AG04449 (cell line): ENCODE measurements at regions not wholly inside any gene's neighbourhood (a gene's known extent, or its start where the extent isn't known, plus 50 kb on each side); places are given as distances from the start of the nearest gene placed in this dataset.
"Not testable (repeated sequence)": the region's sequence is repeated elsewhere in the genome, so short reads cannot be mapped to it uniquely, and the experiment has no call there.

Experiments used
- CTCF ChIA-PET: fragments of 350-600 bp; formaldehyde crosslinking; extraction: SDS; loops from one replicate; lab custom pipeline; 2021; ENCODE audit warnings: antibody characterized with exemption; lab: Yijun Ruan, JAX
- POLR2A ChIA-PET: fragments of 400-600, 350-600 bp; formaldehyde crosslinking; extraction: SDS; loops from one replicate; lab custom pipeline; 2020; ENCODE audit warnings: antibody characterized with exemption, inconsistent platforms; lab: Yijun Ruan, JAX
- DNase-seq: peaks from one replicate; pipeline ENCODE4 v3.0.0-alpha.2; 2010; ENCODE audit warnings: low read depth, low spot score
- H3K4me3 ChIP-seq: 2 replicates; pipeline ENCODE4 v1.5.1; 2011; ENCODE audit warnings: low read depth, mild to moderate bottlenecking, control low read depth, low read length
- CTCF ChIP-seq: IDR thresholded peaks from one replicate; pipeline ENCODE4 v1.5.1; 2011; ENCODE audit warnings: mild to moderate bottlenecking, moderate library complexity, low read length, control low read depth, inconsistent platforms; ENCODE audit not compliant: insufficient read depth; ENCODE audit errors: missing control alignments

DNA sequence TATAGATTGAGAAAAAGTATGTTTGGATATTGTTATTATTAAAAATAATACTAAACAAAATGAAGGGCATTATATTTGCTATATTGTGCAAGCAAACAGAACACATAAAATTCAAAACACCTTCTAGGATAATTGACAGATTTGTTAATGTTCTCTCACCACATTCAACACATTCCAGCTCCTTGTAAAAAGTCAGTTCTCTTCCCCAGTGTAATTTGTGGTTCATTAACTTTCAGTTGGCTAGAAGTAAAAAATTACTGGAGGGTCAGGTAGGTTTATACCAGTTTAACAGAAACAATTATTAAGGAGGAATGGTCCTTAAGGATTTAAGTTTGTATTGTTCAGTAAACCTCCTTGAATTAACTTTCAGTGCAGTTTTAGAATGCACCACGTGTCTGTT lies 1235.3 kb upstream of the ADGRL2 start:
- TF ChIP-seq CTCF = no peak

DNA sequence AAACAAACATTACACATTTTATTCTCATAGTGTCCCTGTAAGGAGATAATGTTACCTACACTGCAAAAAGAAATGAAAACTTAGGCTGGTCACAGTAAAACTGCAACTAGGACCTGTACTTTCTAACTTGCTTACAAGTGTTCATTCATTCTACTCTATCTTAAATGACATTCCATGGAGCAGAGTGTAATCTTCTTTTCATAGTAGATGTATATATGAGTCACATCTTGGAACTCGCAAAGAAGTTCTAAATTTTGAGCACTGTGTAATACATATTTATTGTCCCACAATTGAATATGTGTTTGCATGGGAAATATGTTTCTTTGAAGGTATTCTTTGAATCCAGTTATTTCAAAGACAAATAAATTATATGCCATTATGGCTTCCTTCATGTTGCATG lies 1258.5 kb upstream of the ADGRL2 start:
- H3K4me3 ChIP-seq = no peak overlapping the region
- ChIA-PET CTCF (no interaction called here), POLR2A (no interaction called here)
- no peak for DNase-seq
- no peak for TF ChIP-seq CTCF

More for the DNA sequence above, 1235.3 kb upstream of the ADGRL2 start:
- DNase-seq = no peak
- H3K4me3 ChIP-seq = no peak overlapping the region
- ChIA-PET CTCF (no interaction called here), POLR2A (no interaction called here)

- no peak for DNase-seq
- no peak for TF ChIP-seq CTCF
- no peak overlapping the region for H3K4me3 ChIP-seq
- POLR2A ChIA-PET = no interaction called here
- CTCF ChIA-PET = no interaction called here
Measured at GRCh38 chr1:80540596-80540995, 1260.1 kb upstream of the ADGRL2 start.

DNA sequence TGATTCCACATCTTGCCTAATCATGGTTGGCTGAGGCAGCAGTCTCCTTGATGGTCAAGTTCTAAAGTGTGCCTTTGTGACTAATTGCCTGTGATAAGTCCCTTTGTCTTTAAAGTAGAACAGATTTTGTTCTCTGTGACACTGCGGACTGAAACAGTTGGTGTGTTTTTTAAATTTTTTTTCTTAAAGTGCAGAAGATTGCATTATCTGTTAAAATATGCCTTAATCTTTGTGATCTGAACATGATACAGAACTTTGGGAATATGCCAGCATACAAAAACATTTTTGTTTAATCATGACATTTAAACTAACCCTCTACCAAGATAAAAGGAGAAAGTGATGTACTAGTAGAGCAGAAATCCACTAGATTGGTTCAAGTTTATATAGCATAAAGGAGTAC lies 1260.6 kb upstream of the ADGRL2 start:
- ChIA-PET POLR2A (no interaction called here), CTCF (no interaction called here)
- no peak for TF ChIP-seq CTCF
- no peak overlapping the region for H3K4me3 ChIP-seq
- DNase-seq = no peak

- POLR2A ChIA-PET, DNase-seq, H3K4me3 ChIP-seq, CTCF ChIA-PET: not testable (repeated sequence)
Measured at GRCh38 chr1:80539298-80539697, 1261.4 kb upstream of the ADGRL2 start.

- no peak overlapping the region for H3K4me3 ChIP-seq
- POLR2A ChIA-PET = no interaction called here
- no peak for TF ChIP-seq CTCF
- CTCF ChIA-PET = no interaction called here
- DNase-seq = no peak
Measured at GRCh38 chr1:80536461-80536860, 1264.3 kb upstream of the ADGRL2 start.

- CTCF ChIA-PET = no interaction called here
- DNase-seq = no peak
- POLR2A ChIA-PET = no interaction called here
- TF ChIP-seq CTCF = no peak
- no peak overlapping the region for H3K4me3 ChIP-seq
Measured at GRCh38 chr1:80535466-80535865, 1265.3 kb upstream of the ADGRL2 start.
